ENCODE measurements at regions not wholly inside any gene's neighbourhood (a gene's known extent, or its start where the extent isn't known, plus 50 kb on each side); places are given as distances from the start of the nearest gene placed in this dataset.

DNA sequence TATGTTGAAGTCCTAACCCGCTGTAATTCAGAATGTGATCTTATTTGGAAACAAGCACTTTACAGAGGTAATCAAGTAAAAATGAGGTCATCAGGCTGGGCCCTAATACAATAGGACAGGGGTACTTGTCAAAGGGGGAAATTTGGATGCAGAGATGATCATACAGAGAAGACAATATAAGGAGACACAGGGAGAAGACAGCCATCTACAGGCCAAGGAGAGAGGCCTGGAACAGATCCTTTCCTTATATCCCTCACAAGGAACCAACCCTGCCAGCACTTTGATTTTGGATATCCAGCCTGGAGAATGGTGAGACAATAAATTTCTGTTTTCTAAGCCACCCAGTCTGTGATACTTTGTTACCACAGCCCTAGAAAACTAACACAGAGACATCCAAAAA is 104.3 kb downstream of the METTL4 start:
- DNase-seq, result no peak

DNA sequence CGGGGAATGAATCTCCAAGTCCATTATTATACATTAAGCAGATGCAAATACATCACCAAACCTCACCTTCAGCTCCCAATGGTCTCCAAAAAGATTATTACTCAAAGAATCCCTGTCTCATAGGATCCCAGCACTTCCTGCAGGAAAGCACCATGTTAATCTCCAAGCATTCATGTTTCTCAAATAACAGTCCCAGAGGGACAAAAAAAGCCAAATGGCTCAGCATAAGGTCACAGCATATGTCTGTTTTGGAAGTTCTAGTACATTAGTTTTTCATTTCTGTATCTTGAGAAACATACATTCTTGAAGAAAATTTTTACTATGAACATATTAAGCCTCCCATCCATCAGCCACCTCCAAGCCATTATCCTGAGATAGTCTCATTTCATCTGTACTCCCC is 103.3 kb downstream of the METTL4 start:
- DNase-seq, result no peak

DNA sequence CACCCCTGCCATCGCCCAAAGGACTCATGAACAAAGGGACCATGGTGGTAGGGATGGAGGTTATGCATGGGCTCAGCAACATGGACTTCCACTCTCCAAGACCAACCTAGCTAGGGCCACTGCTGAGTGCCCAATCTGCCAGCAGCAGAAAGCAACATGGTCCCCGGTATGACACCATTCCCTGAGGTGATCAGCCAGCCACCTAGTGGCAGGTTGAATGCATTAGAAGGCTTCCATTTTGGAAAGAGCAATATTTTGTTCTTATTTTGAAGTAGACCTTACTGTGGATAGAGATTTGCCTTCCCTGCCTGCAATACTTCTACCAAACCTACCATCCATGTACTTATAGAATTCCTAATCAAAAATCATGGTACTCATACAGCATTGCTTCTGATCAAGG is 99.8 kb downstream of the METTL4 start:
- no peak for DNase-seq

DNA sequence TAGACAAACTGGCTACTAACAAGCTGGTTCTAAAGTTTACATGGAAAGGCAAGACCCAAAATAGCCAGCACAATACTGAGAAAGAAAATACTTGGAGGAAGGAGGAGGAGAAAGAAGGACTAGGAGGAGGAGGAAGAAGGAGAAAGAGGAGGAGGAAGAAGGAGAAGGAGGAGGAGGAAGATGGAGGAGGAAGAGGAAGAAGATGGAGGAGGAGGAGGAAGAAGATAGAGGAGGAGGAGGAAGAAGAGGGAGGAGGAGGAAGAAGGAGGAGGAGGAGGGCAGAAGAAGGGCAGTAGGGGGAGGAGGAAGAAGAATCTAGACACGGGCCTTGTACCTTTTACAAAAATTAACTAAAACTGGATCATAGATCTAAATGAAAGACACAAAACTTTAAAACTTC is 92.6 kb downstream of the METTL4 start:
- DNase-seq, result no peak

DNA sequence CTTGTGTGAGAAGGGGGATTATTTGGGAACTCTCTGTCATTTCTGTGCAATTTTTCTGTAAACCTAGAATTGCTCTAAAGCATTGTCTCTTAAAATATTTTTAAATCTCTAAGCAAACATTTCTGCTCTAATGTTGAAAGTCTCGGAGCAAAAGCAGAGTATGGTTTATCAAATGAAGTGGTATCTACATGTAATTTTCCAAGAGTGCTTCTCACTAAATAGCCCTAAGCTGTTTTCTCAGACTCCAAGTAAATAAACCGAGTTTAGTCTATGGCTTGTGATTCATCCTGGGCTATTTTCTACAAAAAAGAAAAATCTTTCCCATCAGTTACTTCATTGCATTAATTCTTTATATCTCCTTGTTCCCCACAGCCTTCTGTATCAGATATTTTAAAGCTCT is 90.8 kb downstream of the METTL4 start:
- no peak for DNase-seq

DNA sequence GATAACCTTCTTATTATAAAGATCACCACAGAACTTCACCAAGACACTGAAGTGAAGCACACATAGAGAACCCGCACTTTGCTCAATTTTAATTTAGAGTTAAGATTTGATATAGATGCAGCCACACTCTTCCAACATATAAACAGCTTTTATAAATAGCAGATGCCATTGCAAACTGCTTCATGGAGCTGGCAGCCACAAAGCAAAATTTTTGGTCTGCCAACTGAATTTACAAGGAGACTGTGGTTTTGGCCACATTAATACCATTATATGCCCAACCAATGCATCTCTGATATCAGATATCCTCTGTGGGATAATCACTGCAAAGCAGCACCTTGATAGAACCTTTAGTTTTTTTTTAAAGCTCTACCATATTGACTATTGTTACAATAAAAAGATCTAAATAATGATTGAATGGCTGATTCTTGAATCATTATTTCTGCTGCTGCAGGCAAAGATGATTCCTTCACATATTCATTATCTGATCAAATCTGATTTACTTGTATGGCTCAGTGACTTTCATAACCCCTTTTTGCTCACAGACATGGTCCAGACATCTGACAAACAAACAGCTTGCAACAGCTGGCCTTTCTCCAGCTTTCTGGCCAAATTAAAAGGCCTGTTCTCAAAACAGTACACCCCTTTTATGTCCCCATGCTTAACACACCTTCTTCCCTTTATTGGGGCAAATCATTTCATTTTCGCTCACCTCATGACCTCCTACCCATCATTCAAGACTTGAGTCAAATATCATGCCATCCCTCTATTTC is 88.4 kb downstream of the METTL4 start:
- no peak for DNase-seq

DNA sequence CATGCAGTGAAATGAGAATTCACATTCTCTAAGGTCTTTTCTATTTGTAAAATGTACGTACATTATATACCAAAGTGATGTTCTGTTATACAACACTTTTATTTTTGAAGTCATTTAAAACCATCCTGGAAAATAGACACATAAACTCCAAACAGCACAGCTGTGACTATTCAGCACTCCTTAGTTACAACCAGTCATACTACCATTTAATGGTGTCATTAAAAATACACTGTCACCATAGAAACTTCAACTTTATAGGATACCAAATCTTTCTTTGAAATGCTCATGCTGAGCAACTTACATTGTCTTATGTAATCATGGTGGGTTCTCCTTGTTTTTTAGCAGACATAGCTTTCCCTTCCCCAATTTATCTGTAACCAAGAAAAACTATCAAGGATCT is 85.3 kb downstream of the METTL4 start:
- DNase-seq, result no peak

DNA sequence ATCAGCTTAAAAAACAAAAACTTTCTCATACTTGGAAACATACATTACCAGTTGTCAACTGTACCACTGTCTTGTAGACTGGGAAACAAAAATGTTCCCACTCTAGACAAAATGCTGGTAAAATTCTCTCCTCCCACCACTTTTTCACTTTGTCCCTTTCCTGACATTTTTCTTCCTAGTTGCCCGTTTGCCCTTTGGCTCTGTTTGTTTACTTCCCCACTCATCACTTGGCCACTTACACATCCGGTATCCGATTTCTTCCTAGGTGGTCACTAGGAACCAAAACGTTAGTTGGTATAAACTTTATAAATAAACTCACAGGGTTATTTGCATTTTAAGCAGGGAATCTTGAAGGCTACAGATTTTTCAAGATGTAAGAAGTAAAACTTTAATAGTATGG is 84.9 kb downstream of the METTL4 start:
- no peak for DNase-seq

All from NCI-H1436 (cell line).